HT1080 (cell line): ENCODE measurements at regions not wholly inside any gene's neighbourhood (a gene's known extent, or its start where the extent isn't known, plus 50 kb on each side); places are given as distances from the start of the nearest gene placed in this dataset.
"Not testable (repeated sequence)": the region's sequence is repeated elsewhere in the genome, so short reads cannot be mapped to it uniquely, and the experiment has no call there.

Experiments used
- DNase-seq: peaks from one replicate; pipeline ENCODE4 v3.0.0-alpha.2; 2015; ENCODE audit warnings: low read depth

DNA sequence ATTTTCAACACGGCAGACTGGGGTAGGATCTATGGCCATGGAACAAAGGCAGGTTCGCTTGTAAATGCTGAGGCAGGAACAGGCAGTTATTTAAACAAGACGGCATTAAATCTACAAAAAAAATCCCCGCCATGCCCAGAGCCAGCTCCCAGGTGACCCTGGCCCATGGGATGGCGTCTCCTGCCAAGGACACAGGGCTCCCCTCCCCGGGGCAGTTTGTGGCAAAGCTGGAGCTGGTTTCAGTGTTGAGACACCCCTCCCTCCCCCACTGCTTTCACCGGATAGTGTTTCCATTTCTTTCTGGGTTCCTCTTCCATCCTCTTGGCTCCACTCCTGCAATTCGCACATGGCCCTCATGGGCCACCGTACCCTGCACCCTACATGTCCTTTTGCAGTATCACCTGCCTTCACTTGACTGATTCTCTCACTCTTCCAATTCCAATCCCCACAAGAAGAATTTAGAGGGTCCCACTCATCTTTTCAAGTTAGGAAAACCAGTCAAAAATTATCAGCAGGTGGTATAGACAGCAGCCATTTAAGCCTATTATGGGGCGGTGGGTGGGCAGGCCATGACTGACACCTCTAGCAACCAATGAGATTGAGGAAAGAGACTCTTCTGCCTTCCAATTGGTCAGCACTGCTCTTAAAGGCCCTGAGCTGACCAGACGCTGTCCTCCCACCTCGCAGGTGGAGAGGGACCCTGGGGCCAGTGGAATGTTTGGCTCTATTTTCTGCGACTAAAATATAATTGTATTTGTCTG, 52.0 kb downstream of the OLIG1 start:
- peak; percentile 60 for DNase-seq

DNA sequence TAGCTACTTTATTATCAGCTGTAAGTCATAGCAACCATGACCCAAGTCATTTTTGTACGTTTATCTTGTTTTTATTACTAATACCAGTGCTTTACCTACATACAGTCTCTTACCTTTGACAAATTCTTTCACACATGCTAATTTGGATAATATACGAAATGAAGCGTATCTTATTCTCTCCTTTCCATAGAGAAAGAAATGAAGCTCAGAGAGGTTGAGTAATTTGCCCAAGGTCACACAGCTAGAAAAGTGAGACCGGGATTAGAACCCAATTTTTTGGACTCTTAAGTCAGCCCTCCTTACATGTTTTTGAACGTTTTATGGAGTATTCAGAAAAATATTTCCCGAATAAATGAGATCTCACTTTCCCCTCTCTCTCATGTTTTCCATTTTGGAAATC, 52.6 kb downstream of the OLIG1 start:
- DNase-seq, result no peak

DNA sequence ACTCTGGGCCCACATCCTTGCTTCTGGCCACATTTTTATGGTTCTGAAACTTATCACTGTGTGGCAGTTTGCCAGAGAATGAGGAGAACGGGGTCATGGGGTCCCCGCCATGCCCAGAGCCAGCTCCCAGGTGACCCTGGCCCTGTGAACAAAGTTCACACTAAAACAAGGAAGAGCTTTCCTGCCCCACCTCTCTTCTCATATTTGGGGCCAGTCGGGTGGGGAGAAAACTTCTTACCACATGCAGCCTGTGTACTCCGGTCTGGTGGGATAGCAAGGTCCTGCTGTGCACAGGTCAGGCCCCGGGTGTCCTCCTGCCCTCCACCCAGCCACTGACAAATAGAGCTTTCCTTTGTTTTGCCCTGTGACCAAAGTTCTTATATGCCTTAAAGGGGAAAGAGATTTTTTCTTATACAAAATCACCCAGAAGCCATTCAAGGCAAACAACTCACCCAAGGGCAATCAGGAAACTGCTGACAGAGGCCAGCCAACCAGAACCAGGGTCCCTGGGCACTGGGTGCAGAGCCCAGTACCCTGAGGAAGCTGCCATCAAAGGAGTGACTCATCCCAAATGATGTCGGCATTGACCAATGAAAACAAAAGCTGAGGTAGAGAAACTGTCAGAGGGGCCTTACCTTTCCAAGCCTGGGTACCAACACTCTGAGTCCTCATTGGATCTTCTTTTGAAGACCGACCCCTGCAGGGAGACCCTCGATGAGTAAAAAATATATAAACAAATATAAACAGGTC, 53.6 kb downstream of the OLIG1 start:
- peak; percentile 13 for DNase-seq

DNA sequence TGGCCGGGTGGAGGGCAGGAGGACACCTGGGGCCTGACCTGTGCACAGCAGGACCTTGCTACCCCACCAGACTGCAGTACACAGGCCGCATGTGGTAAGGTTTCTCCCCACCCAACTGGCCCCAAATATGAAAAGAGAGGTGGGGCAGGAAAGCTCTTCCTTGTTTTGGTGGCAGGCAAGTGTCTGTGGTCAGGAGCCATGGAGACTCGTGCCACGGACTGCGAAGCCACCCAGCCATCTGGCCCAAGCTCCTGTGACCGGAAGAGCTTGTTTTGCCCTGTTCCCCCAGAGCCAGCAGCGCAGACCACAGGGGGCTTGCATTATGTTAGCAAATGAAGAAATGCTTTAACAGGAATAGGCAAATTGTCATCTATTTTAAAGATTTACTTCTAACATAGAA, 54.9 kb downstream of the OLIG1 start:
- no peak for DNase-seq

DNA sequence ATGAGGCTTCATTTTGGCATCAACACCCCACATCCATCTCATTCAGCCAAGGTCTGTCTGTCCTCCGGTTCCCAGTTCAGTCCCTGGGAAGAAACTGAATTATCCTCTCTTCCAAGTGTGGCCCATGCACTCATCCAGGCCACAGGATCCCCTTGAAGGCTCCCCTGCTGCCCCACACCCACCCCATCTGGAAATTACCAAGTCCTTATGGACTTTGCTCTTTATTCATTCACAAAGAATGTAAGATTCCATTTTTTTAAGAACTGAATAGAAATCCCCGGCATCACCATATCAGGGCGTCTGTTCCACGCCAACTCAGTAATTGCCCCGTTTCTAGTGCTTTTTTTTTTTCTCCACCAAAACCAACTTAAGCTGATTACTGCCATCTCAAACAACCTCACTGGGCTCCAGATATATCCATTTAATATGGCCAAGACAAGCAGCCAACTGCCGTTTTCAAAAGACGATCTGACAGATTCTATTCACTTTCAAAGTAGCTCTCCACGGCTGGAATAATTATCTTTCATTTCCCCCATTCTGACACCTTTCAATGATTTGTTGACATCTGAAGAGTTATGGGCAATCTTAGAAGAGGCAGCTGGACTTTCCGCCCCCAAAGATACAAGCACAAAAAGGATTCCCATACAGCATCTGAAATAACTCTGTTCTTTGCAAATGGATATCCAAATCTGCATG, 55.9 kb downstream of the OLIG1 start:
- DNase-seq, result no peak

DNA sequence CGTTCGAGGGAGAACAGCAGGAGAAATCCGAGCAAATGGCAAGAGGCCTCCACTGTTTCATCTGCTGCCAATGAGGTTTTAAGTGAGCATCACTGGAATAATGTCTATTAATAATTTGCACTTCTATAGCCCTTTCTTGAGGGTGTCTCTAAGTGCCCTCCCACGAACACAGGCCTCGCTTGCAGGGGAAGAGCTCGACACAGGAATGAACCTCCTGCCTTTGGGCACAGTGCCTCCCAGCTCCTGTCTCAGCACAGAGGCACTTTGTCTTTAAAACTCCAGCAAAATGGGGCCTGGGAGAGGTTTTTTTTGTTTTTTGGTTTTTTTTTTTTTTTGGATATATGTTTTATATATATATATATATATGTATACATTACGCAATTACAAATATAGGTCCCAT, 56.6 kb downstream of the OLIG1 start:
- no peak for DNase-seq

DNA sequence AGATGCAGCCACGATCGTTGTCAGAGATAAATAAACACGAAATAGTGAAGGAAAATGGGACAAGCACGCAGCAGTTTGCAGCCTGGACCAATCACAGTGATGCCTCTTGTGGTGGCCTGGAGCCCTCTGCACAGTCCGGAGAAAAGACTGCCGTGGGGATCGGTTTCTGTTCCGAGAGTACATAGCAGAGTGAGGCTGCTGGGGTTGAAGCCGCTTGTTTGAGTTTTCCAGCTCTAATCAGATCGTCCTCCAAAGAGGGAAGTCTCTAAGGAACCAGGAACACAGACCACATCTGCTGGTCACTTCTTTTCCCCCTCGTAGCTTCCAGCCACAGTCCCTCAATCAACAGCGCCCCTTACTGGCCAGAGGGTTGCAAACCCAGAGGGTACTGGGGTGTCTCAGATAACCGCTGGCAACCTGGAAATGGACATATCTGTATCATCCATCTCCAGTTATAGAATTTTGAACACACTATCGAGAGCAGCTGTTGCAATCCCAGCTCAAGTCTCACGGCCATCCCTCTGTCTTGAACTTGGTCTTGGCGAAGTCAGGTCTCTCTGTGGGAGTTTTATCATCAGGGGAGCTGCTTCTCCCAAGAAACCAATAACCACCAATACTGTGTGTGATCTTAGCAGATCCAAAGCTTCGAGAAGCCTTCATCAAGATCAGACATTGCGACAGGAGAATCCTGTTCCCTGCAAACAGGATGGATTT, 57.4 kb downstream of the OLIG1 start:
- peak; percentile 69 for DNase-seq

DNA sequence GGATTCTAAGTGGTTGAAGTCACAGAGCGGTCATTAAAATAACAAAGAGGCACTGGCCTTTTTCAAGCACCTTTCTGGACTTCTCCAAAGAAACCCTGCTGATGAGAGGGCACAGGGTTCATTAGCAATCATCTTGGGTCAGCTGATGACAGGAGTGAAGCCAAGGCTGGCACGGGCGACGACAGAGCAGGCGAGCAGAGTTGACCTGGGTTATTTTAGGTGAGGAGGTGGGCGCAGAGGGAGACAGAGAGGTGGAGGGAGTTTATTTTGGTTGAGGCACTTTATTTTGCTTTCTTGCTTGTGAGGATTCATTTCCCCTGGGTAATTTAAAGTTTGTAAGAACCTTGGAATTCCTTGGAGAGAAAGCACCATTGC, 57.9 kb downstream of the OLIG1 start:
- DNase-seq, result no peak

DNA sequence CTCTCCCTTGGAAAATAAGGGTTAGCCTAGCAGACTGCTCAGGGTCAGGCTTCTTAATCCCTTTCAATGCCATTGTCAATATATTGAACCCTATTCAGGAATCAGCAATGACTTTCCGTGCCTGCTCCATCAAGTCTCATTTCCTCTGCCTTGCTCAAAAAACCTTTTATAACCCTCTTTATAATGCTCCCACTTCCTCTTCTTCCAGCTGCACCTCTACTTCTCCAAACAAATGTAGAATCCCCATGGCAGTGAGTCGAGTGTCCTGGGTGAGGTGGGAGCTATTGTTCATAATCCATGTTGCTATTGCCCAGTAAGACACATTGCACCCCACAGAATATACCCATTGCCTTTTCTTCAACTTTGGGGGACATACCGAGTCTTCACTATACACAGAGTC, 58.6 kb downstream of the OLIG1 start:
- DNase-seq, result no peak

DNA sequence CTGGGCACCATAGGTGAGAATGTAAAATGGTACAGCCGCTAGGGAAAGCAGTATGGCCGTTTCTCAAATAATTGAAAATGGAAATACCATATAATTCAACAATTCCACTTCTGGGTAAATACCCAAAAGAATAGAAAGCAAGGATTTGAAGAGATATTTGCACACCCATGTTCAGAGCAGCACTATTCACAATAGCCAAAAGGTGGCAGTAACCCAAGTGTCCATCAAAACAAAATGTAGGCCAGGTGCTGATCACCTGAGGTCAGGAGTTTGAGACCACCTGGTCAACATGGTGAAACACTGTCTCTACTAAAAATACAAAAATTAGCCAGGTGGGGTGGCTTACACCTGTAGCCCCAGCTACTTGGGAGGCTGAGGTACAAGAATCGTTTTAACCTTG, 62.1 kb downstream of the OLIG1 start:
- DNase-seq, result no peak

DNA sequence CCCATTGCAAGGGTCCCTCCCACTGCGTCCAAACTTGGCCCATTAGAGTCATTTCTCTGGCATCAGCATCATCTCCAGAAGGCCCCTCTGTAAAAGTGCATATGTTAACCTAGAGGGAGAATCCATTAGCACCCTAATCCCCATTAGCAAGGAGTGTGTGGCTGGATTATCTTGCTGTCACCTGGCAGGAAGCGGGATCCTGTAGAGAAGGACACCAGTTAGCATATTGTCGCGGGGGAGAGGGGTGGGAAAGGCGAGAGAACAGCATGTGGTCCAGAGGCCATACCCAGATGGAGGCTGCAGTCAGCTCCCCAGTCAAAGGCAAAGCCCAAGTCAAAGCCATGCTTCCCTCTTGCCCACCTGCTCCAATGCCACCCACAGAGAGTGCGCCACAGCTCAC, 64.0 kb downstream of the OLIG1 start:
- no peak for DNase-seq

DNA sequence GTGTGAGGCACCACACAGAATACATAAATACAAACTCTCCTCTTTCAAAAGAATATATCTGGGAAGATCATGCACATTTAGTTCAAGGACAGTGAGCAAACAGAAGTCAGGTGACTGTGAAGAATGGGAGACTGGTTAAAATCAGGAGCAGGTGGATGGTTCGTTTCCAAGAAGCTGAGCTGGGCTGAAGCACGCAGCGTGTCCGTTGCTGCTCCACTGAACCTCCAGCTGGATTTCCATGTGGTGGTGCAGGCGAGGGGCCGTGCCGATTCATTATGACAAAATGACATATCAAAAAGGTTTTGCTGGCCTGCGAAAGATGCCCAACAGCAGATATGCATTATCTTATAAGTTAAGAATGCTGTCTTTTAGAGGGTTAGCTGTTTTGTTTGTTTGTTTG, 66.0 kb downstream of the OLIG1 start:
- DNase-seq, result no peak

DNA sequence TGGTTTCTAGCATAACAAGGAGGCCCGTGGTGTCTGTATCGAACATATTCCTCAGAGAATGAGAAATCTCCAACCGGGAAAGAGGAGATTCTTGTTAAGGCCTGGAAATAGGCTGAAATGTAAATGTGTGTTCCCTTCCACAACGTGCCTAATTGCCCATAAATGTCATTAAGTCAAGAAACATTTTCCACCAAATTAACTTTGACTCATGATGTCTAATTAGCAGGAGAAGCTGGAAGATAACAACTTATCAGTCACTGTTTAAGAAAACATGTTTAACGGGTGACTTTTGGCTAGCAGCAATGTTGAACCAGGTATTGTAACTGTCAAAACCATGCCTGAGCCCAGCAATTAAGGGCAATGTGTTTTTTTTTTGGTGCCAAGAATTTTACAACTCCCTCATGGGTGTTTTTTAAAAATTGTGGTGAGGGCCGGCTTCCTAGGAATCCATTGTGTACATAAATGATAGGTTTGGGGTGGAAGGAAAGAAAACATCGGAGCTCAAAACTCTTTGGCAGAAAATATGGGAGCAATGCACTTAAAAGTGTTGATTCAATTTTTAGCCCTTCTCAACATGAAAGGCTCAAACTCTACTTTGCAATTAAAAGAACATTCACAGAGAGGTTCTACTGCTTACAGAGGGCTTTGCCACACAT, 67.0 kb downstream of the OLIG1 start:
- no peak for DNase-seq

DNA sequence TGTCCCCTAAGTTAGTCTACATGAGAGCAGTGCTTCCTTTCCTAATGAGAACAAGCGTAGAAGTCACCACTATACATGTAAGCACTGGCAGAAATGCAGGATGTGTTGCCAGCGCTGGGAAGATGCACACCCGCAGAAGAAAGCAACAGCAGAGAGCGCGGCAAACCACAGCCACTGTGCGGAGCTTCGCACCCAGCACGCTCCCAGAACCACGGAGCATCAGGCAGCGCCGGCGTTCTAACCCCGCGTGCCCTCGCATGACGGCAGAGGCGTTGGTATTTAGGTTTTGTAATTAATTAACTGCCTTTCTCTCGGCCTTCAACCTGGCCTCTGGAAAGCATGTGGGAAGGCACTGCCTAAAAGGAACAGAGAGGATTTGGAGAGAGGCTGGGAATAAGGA, 69.1 kb downstream of the OLIG1 start:
- DNase-seq, result no peak

DNA sequence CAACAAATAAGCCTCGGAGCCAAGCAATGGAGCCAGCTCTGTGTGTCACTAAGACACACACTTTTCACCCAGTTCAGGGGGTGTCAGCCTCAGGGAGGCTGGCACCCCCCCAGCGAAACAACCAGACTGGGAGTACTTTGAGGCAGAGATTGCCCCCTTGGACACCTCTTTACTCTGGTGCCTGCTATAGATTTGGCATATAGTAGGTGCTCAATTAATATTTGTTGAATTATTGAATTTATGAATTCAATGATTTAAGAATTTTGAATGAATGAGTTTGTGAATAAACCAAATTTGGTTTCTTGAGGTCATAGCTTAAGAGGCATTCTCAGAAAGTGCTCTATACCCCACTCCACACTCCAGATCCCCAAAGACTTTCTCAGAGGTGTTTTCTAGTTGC, 70.3 kb downstream of the OLIG1 start:
- no peak for DNase-seq

DNA sequence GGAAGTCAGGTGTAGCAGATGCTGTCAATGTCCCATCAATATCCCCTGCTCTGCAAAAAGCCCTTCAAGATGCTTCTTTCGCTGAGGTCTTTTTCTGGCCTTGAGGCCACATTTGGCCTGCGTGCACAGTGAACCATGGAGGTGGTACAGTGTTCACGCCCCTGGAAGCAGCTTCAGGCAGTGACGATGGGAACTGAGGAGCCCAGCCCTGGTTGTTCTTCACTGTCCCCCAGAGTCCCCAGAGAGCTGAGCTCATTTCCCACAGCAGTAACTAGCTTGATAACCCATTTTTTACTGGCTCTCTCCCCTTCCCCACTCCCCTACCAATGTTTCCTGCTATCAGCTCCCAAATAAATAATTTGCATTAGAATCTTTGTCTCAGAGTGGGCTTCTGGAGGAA, 76.5 kb downstream of the OLIG1 start:
- DNase-seq, result no peak

DNA sequence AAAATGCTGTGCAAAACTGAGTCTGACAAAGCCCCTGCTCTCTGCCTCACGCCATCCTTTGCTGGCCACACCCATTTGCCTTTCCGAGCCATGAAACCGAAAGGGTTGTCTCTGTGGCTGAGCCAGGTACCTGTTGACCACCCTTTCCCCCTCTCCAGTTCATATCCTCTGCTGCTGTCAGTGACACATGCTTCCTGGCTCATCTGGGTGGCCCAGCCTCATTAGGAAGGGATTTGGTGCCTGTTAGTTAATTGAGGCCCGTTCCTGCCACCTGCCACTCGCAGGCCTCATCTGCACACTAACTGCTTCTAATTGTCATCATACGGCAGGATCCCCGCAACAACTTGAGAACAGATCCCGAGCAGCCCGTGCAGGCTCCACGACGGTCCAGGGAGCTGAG, 79.2 kb downstream of the OLIG1 start:
- no peak for DNase-seq

DNA sequence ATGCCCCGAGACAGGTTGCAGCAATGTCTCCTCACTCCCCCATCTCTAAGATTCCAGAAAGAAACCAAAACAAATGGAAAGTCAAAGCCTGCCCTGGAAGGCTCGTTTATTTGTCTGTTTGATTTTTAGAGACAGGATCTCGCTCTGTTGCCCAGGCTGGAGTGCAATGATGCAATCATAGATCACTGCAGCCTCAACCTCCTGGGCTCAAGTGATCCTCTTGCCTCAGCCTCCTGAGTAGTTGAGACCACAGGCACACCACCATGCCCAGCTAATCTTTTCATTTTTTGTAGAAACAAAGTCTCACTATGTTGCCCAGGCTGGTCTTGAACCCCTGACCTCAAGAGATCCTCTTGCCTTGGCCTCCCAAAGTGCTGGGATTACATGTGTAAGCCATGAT, 78.8 kb upstream of the IFNAR2 start:
- DNase-seq, result not testable (repeated sequence)

DNA sequence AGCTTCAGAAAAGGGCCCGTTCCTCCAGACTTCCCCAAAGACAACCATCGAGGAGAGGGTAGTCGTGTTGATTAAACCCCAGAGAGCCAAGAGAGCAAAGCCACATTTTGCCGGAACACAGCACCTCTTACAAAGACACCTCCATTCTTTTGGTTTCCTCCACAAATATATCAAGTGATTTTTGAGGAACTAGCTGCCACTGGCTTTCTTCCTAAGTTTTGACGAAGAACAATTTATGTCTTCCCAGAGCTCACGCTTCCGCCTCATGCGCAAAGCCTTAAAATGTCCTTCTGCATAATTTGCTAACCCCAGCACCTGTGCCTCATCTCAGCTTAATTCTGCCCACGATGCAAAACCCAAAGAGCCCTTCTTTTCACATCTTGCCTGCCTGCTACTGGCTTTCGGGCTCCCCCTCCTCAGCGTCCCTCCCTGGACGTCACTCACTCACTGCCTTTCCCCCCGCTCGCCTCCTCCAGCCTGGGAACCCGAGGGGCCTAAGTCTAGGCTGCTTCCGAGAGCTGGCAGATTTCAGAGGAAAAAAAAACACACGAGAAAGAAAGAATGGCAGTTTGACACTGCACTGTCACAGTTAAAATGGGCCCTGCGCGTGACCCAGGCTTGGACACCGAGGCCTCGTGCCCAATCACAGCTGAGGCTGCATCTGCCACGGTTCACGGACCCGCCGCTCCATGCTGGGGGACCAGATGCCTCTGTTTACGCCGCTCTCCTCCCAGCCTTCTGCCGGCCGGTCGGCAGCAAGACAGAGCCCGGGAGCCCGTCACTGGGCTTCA, 77.6 kb upstream of the IFNAR2 start:
- no peak for DNase-seq

DNA sequence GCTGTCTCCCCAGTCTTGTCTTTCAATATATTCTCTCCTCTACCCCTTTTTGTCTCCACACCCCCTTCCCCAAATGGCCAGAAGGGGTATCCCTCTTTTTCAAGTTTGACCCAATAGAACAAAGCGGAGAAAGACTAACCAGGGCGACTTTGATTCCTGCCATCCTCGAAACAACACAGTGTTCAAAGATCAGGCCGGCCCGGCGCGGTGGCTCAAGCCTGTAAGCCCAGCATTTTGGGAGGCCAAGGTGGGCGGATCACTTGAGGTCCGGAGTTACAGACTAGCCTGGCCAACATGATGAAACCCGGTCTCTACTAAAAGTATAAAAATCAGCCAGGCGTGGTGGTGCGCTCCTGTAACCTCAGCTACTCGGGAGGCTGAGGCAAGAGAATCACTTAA, 77.0 kb upstream of the IFNAR2 start:
- DNase-seq, result no peak

DNA sequence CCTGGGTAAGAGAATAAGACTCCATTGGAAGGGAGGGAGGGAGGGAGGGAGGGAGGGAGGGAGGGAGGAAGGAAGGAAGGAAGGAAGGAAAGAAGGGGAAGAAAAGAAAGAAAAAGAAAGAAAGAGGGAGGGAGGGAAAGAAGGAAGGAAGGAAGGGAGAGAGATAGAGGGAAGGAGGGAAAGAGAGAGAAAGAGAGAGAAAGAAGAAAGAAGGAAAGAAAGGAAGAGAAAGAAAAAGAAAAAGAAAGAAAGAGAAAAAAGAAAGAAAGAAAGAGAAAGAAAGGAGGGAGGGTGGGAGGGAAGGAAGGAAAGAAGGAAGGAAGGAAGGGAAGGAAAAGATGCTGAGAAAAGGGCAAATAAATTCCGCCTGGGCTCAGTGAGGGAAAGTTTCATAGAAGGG, 74.7 kb upstream of the IFNAR2 start:
- no peak for DNase-seq
